HCT116 (cell line): ENCODE measurements at regions not wholly inside any gene's neighbourhood (a gene's known extent, or its start where the extent isn't known, plus 50 kb on each side); places are given as distances from the start of the nearest gene placed in this dataset.

Experiments used
- ATAC-seq: fragments of 200-7000 bp; cut with Tn5 transposase; 2 replicates; pipeline ENCODE4 v1.9.1; 2020; ENCODE audit warnings: mild to moderate bottlenecking, moderate library complexity
- BruUV-seq: library from RNA; stranded (reverse); fragments of 400-500 nt; replicated peaks from 2 replicates; lab custom pipeline; 2021; lab: Mats Ljungman, UMichigan
- CTCF ChIA-PET: fragments of 300-600 bp; sonication (Branson Sonifier 250); formaldehyde crosslinking; loops from one replicate; lab custom pipeline; 2021; ENCODE audit warnings: antibody characterized with exemption; lab: Charles Lee
- POLR2A ChIA-PET: fragments of 300-600, 350-600 bp; sonication (Branson Sonifier 250); formaldehyde crosslinking; loops from one replicate; lab custom pipeline; 2021; ENCODE audit warnings: antibody characterized with exemption; lab: Charles Lee
- RAD21 ChIA-PET, 2 experiments: fragments of 300-600 bp; sonication (Branson Sonifier 250); formaldehyde crosslinking; loops; one replicate each; lab custom pipeline; 2023; ENCODE audit warnings: low total read pairs in 2 of 2; ENCODE audit not compliant: uncharacterized antibody in 2 of 2, unreplicated experiment in 2 of 2, low non-redundant PET in 1 of 2; lab: Charles Lee
- DNase-seq: peaks from one replicate; pipeline ENCODE4 v3.0.0-alpha.2; 2010; ENCODE audit warnings: low read depth, low spot score
- H2AFZ ChIP-seq: fragments of 200-600 bp; shearing (Covaris generic), sonication (generic); 2 replicates; pipeline ENCODE4 v1.6.1; 2017; ENCODE audit warnings: low read depth, mixed run types, mixed read lengths, antibody characterized with exemption, low read length; ENCODE audit not compliant: poor library complexity, severe bottlenecking
- H3K27ac ChIP-seq: 2 replicates; pipeline ENCODE4 v1.5.1; 2012; ENCODE audit warnings: low read depth, low read length
- H3K27me3 ChIP-seq: fragments of 200-600 bp; sonication (generic); 2 replicates; pipeline ENCODE4 v1.6.1; 2016; ENCODE audit warnings: mixed run types, low read length, mixed read lengths; ENCODE audit not compliant: insufficient read depth
- H3K36me3 ChIP-seq, 2 experiments: fragments of 200-500 bp in 1 of 2; fragments of 200-600 bp in 1 of 2; sonication (Bioruptor generic) in 1 of 2; sonication (generic) in 1 of 2; 2 replicates each; pipeline versions ENCODE4 v1.5.1 to v1.6.1; 2014 to 2016; ENCODE audit warnings: low read length in 2 of 2, inconsistent platforms in 1 of 2, mixed read lengths in 1 of 2, mixed run types in 1 of 2; ENCODE audit not compliant: insufficient read depth in 2 of 2, control insufficient read depth in 1 of 2
- H3K4me1 ChIP-seq, 2 experiments: fragments of 200-600 bp in 1 of 2; sonication (generic) in 1 of 2; 2 replicates each; pipeline versions ENCODE4 v1.5.1 to v1.6.1; 2012 to 2017; ENCODE audit warnings: low read length in 2 of 2, inconsistent platforms in 1 of 2, mild to moderate bottlenecking in 1 of 2, mixed read lengths in 1 of 2, mixed run types in 1 of 2, moderate library complexity in 1 of 2; ENCODE audit not compliant: insufficient read depth in 2 of 2, control insufficient read depth in 1 of 2
- H3K4me2 ChIP-seq: fragments of 200-600 bp; sonication (generic); 2 replicates; pipeline ENCODE4 v1.6.1; 2017; ENCODE audit warnings: mixed run types, low read length, mixed read lengths
- H3K4me3 ChIP-seq, 2 experiments: fragments of 200-600 bp in 1 of 2; sonication (generic) in 1 of 2; replicated peaks in 1 of 2; 2 replicates each; pipeline ENCODE4 v1.5.1; 2011 to 2016; ENCODE audit warnings: low read length in 2 of 2, control low read depth in 1 of 2, low read depth in 1 of 2, mild to moderate bottlenecking in 1 of 2, mixed read lengths in 1 of 2, mixed run types in 1 of 2
- H3K79me2 ChIP-seq: fragments of 200-600 bp; sonication (generic); 2 replicates; pipeline ENCODE4 v1.6.1; 2017; ENCODE audit warnings: mild to moderate bottlenecking, mixed run types, low read length, moderate library complexity, mixed read lengths; ENCODE audit not compliant: insufficient read depth
- H3K9ac ChIP-seq: fragments of 200-600 bp; sonication (generic); 2 replicates; pipeline ENCODE4 v1.6.1; 2016; ENCODE audit warnings: low read length, mixed read lengths
- H3K9me2 ChIP-seq: fragments of 200-600 bp; sonication (generic), shearing (Covaris generic); 2 replicates; pipeline ENCODE4 v1.6.1; 2017; ENCODE audit warnings: mixed run types, mild to moderate bottlenecking, moderate library complexity; ENCODE audit not compliant: insufficient read depth
- H3K9me3 ChIP-seq, 2 experiments: fragments of 200-500 bp in 1 of 2; fragments of 200-600 bp in 1 of 2; sonication (Bioruptor generic) in 1 of 2; sonication (generic) in 1 of 2; 2 replicates each; pipeline ENCODE4 v1.6.1; 2014 to 2017; ENCODE audit warnings: low read length in 2 of 2, mixed read lengths in 2 of 2, inconsistent platforms in 1 of 2, low read depth in 1 of 2, mild to moderate bottlenecking in 1 of 2, mixed run types in 1 of 2, moderate library complexity in 1 of 2; ENCODE audit not compliant: control insufficient read depth in 1 of 2, insufficient read depth in 1 of 2
- H4K20me1 ChIP-seq: fragments of 200-600 bp; sonication (generic), shearing (Covaris generic); 2 replicates; pipeline ENCODE4 v1.6.1; 2017; ENCODE audit warnings: mixed run types, mild to moderate bottlenecking, moderate library complexity; ENCODE audit not compliant: insufficient read depth
- ATF3 ChIP-seq: IDR thresholded peaks from 2 replicates; pipeline ENCODE4 v1.6.1; 2012
- CEBPB ChIP-seq: IDR thresholded peaks from 2 replicates; pipeline ENCODE4 v1.6.1; 2012; ENCODE audit warnings: low read depth
- CTCF ChIP-seq, 3 experiments: fragments of 200-600 bp in 1 of 3; sonication (generic) in 1 of 3; IDR thresholded peaks in 2 of 3; conservative IDR thresholded peaks in 1 of 3; 2 replicates each; pipeline ENCODE4 v1.5.1; 2012 to 2017; ENCODE audit warnings: low read depth in 2 of 3, low read length in 2 of 3, antibody characterized with exemption in 1 of 3, borderline replicate concordance in 1 of 3, control low read depth in 1 of 3, mild to moderate bottlenecking in 1 of 3, mixed read lengths in 1 of 3, mixed run types in 1 of 3, moderate library complexity in 1 of 3; ENCODE audit not compliant: insufficient read depth in 1 of 3
- EGR1 ChIP-seq: IDR thresholded peaks from 2 replicates; pipeline ENCODE4 v1.6.1; 2012; ENCODE audit warnings: low read depth
- ELF1 ChIP-seq: IDR thresholded peaks from 2 replicates; pipeline ENCODE4 v1.6.1; 2012; ENCODE audit warnings: low read depth, borderline replicate concordance
- EZH2 ChIP-seq: fragments of 200-600 bp; sonication (generic); IDR thresholded peaks from 2 replicates; pipeline ENCODE4 v1.6.1; 2017; ENCODE audit warnings: antibody characterized with exemption, mixed run types
- JUND ChIP-seq: IDR thresholded peaks from 2 replicates; pipeline ENCODE4 v1.6.1; 2012
- MAX ChIP-seq: IDR thresholded peaks from 2 replicates; pipeline ENCODE4 v1.6.1; 2012
- POLR2A ChIP-seq: IDR thresholded peaks from 2 replicates; pipeline ENCODE4 v1.7.0; 2011; ENCODE audit warnings: borderline replicate concordance; ENCODE audit not compliant: insufficient read depth, insufficient read length; ENCODE audit errors: extremely low read depth
- POLR2AphosphoS5 ChIP-seq: IDR thresholded peaks from 2 replicates; pipeline ENCODE4 v1.6.1; 2011; ENCODE audit warnings: mild to moderate bottlenecking, low read depth, low read length, moderate library complexity
- RAD21 ChIP-seq: IDR thresholded peaks from 2 replicates; pipeline ENCODE4 v1.6.1; 2012; ENCODE audit warnings: low read depth, mild to moderate bottlenecking
- REST ChIP-seq: IDR thresholded peaks from 2 replicates; pipeline ENCODE4 v1.6.1; 2012; ENCODE audit warnings: low read depth
- SIN3A ChIP-seq: IDR thresholded peaks from 2 replicates; pipeline ENCODE4 v1.6.1; 2012; ENCODE audit warnings: low read depth
- SP1 ChIP-seq: IDR thresholded peaks from 2 replicates; pipeline ENCODE4 v1.6.1; 2012; ENCODE audit warnings: low read depth
- SRF ChIP-seq: IDR thresholded peaks from 2 replicates; pipeline ENCODE4 v1.6.1; 2012; ENCODE audit warnings: low read depth
- TCF7L2 ChIP-seq: IDR thresholded peaks from 2 replicates; pipeline ENCODE4 v1.7.0; 2011; ENCODE audit warnings: borderline replicate concordance, inconsistent platforms; ENCODE audit not compliant: insufficient read depth, insufficient read length; ENCODE audit errors: extremely low read depth
- YY1 ChIP-seq: IDR thresholded peaks from 2 replicates; pipeline ENCODE4 v1.6.1; 2011; ENCODE audit warnings: low read length, low read depth, moderate library complexity, mild to moderate bottlenecking; ENCODE audit not compliant: insufficient replicate concordance; ENCODE audit errors: extremely low read depth
- ZBTB33 ChIP-seq: IDR thresholded peaks from 2 replicates; pipeline ENCODE4 v1.6.1; 2011; ENCODE audit warnings: mild to moderate bottlenecking, low read length, moderate library complexity; ENCODE audit not compliant: insufficient replicate concordance; ENCODE audit errors: extremely low read depth
- ZFX ChIP-seq: fragments of 450-650 bp; IDR thresholded peaks from 2 replicates; pipeline ENCODE4 v1.6.1; 2017
- ZNF274 ChIP-seq: fragments of 200-500 bp; sonication (Bioruptor generic); IDR thresholded peaks from 2 replicates; pipeline ENCODE4 v1.6.1; 2014; ENCODE audit warnings: mild to moderate bottlenecking, low read depth, low read length, inconsistent platforms
- intact Hi-C: fragments of 100-400 bp; cut with micrococcal nuclease; formaldehyde crosslinking; loops from 2 replicates; pipeline ENCODE4 v1.10.0; 2022

- no peak for ATAC-seq
- no peaks in the 10 kb centered on the region for H4K20me1 ChIP-seq
- H3K4me1 ChIP-seq = no peaks in the 10 kb centered on the region
- no peaks in the 10 kb centered on the region for H3K9me2 ChIP-seq
- intact Hi-C loops = no loop called here
- ChIA-PET CTCF (no interaction called here), POLR2A (no interaction called here), RAD21 (no interaction called here)
- DNase-seq = no peak
- no TSS peak for BruUV-seq
- no peaks in the 10 kb centered on the region for H3K79me2 ChIP-seq
- no peak overlapping the region for H2AFZ ChIP-seq
- H3K9ac ChIP-seq = no peak overlapping the region
- H3K27me3 ChIP-seq = no peaks in the 10 kb centered on the region
- H3K9me3 ChIP-seq = no peaks in the 10 kb centered on the region
- no peak overlapping the region for H3K27ac ChIP-seq
- H3K4me3 ChIP-seq = no peak overlapping the region
- H3K4me2 ChIP-seq = no peak overlapping the region
- TF ChIP-seq CEBPB (no peak), ZBTB33 (no peak), REST (no peak), RAD21 (no peak), EGR1 (no peak), SRF (no peak), SP1 (no peak), ELF1 (no peak), CTCF (IDR thresholded peaks at IDR 0.05 in 2 of 3, conservative IDR thresholded peaks at IDR 0.05 in 1 of 3; ENCODE audit: borderline replicate concordance in 1 of 3, insufficient read depth in 1 of 3, low read depth in 2 of 3, low read length in 2 of 3) (no peak), SIN3A (no peak), ATF3 (no peak), EZH2 (no peak), POLR2A (no peak), TCF7L2 (no peak), MAX (no peak), ZFX (no peak), POLR2AphosphoS5 (no peak), ZNF274 (no peak), YY1 (no peak), JUND (no peak)
- no peaks in the 10 kb centered on the region for H3K36me3 ChIP-seq
These were observed 461.9 kb upstream of the COX7C start for GRCh38 chr5:86155796-86156195.
